ENCODE measurements at regions not wholly inside any gene's neighbourhood (a gene's known extent, or its start where the extent isn't known, plus 50 kb on each side); places are given as distances from the start of the nearest gene placed in this dataset.

DNA sequence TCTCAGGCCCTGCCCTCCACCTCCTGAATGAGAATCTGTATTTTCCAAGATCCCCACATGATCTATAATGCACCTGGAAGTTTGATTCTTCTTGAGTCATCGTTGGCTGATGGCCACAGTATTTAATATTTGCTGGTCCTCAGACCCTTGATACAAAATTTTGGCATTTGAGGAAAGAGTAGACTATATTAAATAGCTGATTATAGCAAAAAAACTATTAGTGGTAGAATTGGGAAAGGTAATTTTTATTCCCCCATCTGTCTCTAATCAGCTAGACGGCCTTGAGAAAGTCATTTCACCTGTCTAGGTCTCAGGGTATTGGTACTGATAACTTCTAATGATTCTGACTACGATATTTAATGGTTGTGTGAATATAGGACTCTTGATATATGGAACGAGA is 176.8 kb downstream of the BMP2 start:
- no peaks in the 10 kb centered on the region for H3K4me1 ChIP-seq
- no peaks in the 10 kb centered on the region for H3K9me3 ChIP-seq
- TF ChIP-seq, protein P1, sequence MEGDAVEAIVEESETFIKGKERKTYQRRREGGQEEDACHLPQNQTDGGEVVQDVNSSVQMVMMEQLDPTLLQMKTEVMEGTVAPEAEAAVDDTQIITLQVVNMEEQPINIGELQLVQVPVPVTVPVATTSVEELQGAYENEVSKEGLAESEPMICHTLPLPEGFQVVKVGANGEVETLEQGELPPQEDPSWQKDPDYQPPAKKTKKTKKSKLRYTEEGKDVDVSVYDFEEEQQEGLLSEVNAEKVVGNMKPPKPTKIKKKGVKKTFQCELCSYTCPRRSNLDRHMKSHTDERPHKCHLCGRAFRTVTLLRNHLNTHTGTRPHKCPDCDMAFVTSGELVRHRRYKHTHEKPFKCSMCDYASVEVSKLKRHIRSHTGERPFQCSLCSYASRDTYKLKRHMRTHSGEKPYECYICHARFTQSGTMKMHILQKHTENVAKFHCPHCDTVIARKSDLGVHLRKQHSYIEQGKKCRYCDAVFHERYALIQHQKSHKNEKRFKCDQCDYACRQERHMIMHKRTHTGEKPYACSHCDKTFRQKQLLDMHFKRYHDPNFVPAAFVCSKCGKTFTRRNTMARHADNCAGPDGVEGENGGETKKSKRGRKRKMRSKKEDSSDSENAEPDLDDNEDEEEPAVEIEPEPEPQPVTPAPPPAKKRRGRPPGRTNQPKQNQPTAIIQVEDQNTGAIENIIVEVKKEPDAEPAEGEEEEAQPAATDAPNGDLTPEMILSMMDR (IDR thresholded peaks at IDR 0.05) = no peak
- TF ChIP-seq POLR2A (IDR thresholded peaks at IDR 0.05) = no peak
- no peaks in the 10 kb centered on the region for H3K36me3 ChIP-seq (ENCODE audit: low read depth, missing control alignments)
- no peak for DNase-seq
- H3K4me3 ChIP-seq = no peak overlapping the region
- no peak overlapping the region for H3K27ac ChIP-seq
- intact Hi-C loops (cut with DNase I; ENCODE audit: low total_unique reads) = no loop called here
- WGBS, 2 donors = 90 to 95% methylated on average over 4 of the region's 4 CpGs
- no peaks in the 10 kb centered on the region for H3K27me3 ChIP-seq

DNA sequence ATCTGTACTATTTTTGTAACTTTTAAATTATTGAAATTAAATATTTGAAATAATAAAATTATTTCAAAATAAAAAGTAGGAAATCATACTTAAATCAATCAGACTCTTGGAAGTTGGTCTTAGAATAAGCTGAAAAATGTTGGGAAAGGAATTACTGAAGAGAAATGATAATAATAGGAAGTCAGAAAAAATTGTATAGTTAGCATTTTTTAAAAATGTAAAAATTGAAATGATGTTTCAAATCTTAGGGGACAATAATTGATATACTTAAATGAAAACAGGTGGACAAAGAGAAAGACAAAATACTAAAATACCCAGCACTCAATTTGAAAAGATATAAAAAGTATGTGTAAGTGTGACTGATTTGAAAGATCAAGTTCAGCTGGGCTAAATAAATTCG is 186.1 kb downstream of the BMP2 start:
- no peak for TF ChIP-seq POLR2A (IDR thresholded peaks at IDR 0.05)
- TF ChIP-seq, protein P1 (IDR thresholded peaks at IDR 0.05) = no peak
- Histone ChIP-seq H3K27me3 (no peaks in the 10 kb centered on the region), H3K9me3 (no peaks in the 10 kb centered on the region), H3K36me3 (ENCODE audit: low read depth, missing control alignments) (no peaks in the 10 kb centered on the region), H3K4me3 (no peak overlapping the region), H3K4me1 (no peaks in the 10 kb centered on the region), H3K27ac (no peak overlapping the region)
- WGBS, 2 donors = 82 to 88% methylated on average over 1 of the region's 1 CpG
- intact Hi-C loops (cut with DNase I; ENCODE audit: low total_unique reads) = no loop called here
- no peak for DNase-seq

DNA sequence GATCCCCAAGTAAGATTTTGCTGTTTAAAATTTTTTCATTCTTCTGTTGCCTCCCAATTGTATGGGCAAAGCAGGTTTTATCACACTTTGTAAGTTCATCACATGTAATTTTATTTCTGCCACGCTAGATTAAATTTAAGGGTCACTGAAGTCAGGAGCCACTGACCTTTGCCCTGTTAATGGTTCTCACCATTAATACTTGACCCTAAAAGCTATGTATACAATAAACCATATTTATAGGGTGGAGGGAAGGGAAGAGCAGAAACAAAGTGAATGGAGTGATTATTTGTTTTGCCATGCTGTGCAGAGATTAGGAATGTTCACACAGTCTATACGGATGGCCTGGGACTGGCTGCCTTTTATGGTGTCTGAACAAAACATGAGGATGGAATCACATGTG is 186.7 kb downstream of the BMP2 start:
- H3K27ac ChIP-seq = no peak overlapping the region
- no peak for TF ChIP-seq POLR2A (IDR thresholded peaks at IDR 0.05)
- TF ChIP-seq, protein P1 (IDR thresholded peaks at IDR 0.05) = no peak
- WGBS, 2 donors = 49 to 64% methylated on average over 2 of the region's 2 CpGs
- H3K4me3 ChIP-seq = no peak overlapping the region
- no peaks in the 10 kb centered on the region for H3K27me3 ChIP-seq
- no peaks in the 10 kb centered on the region for H3K36me3 ChIP-seq (ENCODE audit: low read depth, missing control alignments)
- intact Hi-C loops (cut with DNase I; ENCODE audit: low total_unique reads) = no loop called here
- H3K9me3 ChIP-seq = no peaks in the 10 kb centered on the region
- DNase-seq = no peak
- no peaks in the 10 kb centered on the region for H3K4me1 ChIP-seq

DNA sequence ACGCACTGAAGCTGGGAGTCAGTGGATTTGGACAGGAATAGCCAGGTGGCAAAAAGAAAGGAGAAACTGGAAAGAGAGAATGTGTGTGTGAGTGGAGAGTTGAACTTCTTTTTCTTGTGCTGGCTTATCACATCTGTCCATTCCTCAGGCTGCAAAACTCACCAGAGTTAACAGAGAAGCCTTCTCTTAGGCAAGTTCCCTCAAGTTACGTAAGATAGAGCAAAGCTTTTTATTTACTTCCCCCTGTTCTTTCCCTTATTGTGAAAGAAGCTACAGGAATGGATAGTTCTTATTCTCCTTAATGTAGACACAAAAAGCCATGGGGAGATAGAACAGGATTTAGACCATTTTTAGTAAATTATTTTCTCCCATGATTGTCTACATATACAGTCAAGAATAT is 188.6 kb downstream of the BMP2 start:
- Histone ChIP-seq H3K4me3 (no peak overlapping the region), H3K27ac (no peak overlapping the region), H3K4me1 (no peaks in the 10 kb centered on the region), H3K36me3 (ENCODE audit: low read depth, missing control alignments) (no peaks in the 10 kb centered on the region), H3K27me3 (no peaks in the 10 kb centered on the region), H3K9me3 (no peaks in the 10 kb centered on the region)
- intact Hi-C loops (cut with DNase I; ENCODE audit: low total_unique reads) = no loop called here
- 86 to 96% methylated on average over 2 of the region's 2 CpGs for whole genome bisulfite sequencing, 2 donors
- DNase-seq = no peak
- TF ChIP-seq POLR2A (IDR thresholded peaks at IDR 0.05) = no peak
- TF ChIP-seq, protein P1 (IDR thresholded peaks at IDR 0.05) = no peak

DNA sequence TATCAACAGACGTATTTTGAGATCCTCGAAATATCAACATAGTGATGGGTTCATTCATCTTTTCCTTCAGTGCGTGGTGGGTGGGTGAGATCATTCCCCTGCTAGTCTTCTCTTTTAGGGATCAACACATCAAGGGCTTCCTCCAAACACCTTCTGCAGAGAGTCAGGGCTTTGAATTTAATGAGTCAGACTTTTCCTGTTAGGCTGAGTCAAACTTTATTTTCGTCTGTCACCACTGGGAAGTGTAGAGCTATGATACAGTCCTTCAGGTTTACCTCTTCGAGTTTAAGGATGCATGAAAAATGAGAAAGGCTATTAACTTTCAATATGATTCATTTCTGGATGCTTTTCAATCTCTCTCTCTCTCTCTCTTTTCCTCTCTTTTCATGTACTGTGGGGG is 189.1 kb downstream of the BMP2 start:
- DNase-seq = no peak
- H3K4me3 ChIP-seq = no peak overlapping the region
- 84 to 92% methylated on average over 5 of the region's 5 CpGs for WGBS, 2 donors
- intact Hi-C loops (cut with DNase I; ENCODE audit: low total_unique reads) = no loop called here
- H3K27me3 ChIP-seq = no peaks in the 10 kb centered on the region
- no peak overlapping the region for H3K27ac ChIP-seq
- no peaks in the 10 kb centered on the region for H3K4me1 ChIP-seq
- no peaks in the 10 kb centered on the region for H3K36me3 ChIP-seq (ENCODE audit: low read depth, missing control alignments)
- TF ChIP-seq POLR2A (IDR thresholded peaks at IDR 0.05) = no peak
- TF ChIP-seq, protein P1 (IDR thresholded peaks at IDR 0.05) = no peak
- no peaks in the 10 kb centered on the region for H3K9me3 ChIP-seq
